LNCaP clone FGC (cell line): ENCODE measurements at regions not wholly inside any gene's neighbourhood (a gene's known extent, or its start where the extent isn't known, plus 50 kb on each side); places are given as distances from the start of the nearest gene placed in this dataset.

ENCODE experiments used
- DNase-seq: peaks from one replicate; pipeline ENCODE4 v3.0.0-alpha.2; 2011; ENCODE audit warnings: low read depth
- H3K4me3 ChIP-seq: 2 replicates; pipeline ENCODE4 v1.5.1; 2011; ENCODE audit warnings: mild to moderate bottlenecking, low read depth, low read length, control low read depth
- TF ChIP-seq, protein P1 (sequence below): IDR thresholded peaks from 2 replicates; pipeline ENCODE4 v1.5.1; 2012; ENCODE audit warnings: mild to moderate bottlenecking; ENCODE audit not compliant: control insufficient read depth, insufficient read depth; ENCODE audit errors: extremely low read depth

GRCh38 chr5:96257904-96258303, 175.1 kb downstream of the PCSK1 start:
- DNase-seq = no peak
- TF ChIP-seq, protein P1, sequence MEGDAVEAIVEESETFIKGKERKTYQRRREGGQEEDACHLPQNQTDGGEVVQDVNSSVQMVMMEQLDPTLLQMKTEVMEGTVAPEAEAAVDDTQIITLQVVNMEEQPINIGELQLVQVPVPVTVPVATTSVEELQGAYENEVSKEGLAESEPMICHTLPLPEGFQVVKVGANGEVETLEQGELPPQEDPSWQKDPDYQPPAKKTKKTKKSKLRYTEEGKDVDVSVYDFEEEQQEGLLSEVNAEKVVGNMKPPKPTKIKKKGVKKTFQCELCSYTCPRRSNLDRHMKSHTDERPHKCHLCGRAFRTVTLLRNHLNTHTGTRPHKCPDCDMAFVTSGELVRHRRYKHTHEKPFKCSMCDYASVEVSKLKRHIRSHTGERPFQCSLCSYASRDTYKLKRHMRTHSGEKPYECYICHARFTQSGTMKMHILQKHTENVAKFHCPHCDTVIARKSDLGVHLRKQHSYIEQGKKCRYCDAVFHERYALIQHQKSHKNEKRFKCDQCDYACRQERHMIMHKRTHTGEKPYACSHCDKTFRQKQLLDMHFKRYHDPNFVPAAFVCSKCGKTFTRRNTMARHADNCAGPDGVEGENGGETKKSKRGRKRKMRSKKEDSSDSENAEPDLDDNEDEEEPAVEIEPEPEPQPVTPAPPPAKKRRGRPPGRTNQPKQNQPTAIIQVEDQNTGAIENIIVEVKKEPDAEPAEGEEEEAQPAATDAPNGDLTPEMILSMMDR = no peak
- H3K4me3 ChIP-seq = no peak overlapping the region

DNA sequence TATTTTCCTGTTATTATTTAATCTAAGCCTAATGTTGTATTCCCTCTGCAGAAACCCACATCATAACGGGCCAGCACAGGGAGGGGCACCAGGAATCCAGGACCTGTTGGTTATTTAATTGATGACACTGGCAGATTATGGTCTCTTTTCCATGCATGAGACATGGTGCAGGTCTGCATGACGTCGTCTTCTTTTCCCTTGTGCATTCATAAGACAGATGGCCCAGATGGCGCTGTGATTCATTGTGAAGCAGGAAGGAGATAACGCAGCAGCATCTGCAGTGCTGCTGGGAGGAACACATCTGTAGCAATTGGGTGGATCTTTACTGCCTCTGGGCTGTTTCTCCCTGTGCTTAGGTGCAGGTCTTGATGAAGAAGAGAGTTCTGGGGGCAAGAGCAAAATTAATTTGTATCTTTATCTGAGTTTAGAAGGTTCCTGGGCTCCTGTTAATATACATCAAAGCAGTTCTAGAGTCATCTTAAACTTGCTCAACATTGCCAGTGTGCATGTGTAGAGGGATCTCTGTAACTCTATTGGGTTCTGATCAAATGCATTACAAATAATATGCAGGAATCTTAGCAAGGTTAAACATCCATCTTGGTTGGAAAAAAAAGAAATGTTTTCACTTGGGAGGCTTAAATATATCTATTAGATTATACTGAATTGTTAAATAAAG, 176.1 kb downstream of the PCSK1 start:
- no peak for DNase-seq
- TF ChIP-seq, protein P1 = no peak
- no peak overlapping the region for H3K4me3 ChIP-seq

GRCh38 chr5:96254980-96255691, 177.9 kb downstream of the PCSK1 start:
- no peak for DNase-seq
- TF ChIP-seq, protein P1 = no peak

DNA sequence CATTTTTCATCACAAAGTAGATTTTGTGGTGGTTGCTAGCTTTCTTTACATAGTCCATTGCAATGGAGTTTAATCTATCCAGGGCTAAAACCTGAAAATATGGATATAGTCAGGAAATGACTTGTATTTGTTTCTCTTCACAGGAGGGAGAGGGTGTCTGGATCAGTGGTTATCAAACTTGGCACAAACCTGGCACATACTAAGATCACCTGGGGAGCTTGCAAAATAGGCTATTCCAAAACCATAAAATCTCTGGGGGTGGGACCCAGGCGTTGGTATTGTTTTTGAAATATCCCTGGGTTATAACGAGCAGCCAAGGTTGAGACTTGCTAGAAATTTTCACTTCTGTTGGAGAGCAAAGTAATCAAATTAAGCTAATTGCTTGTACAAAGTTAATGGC, 179.9 kb downstream of the PCSK1 start:
- TF ChIP-seq, protein P1 = no peak
- no peak for DNase-seq

More at GRCh38 chr5:96254980-96255691, 177.9 kb downstream of the PCSK1 start:
- H3K4me3 ChIP-seq = no peak overlapping the region

GRCh38 chr5:96252596-96252995, 180.5 kb downstream of the PCSK1 start:
- H3K4me3 ChIP-seq = no peak overlapping the region
- TF ChIP-seq, protein P1 = no peak
- DNase-seq = no peak

More for the DNA sequence above, 179.9 kb downstream of the PCSK1 start:
- no peak overlapping the region for H3K4me3 ChIP-seq

- DNase-seq = no peak
- H3K4me3 ChIP-seq = no peak overlapping the region
- TF ChIP-seq, protein P1 = no peak
These were observed 182.3 kb downstream of the PCSK1 start for GRCh38 chr5:96250782-96251181.
